A549 (cell line): ENCODE measurements at regions not wholly inside any gene's neighbourhood (a gene's known extent, or its start where the extent isn't known, plus 50 kb on each side); places are given as distances from the start of the nearest gene placed in this dataset.

Experiments
- ATAC-seq, 2 experiments: fragments of 200-7000 bp in 1 of 2; fragments of >200 bp in 1 of 2; cut with Nextera tagmentation in 1 of 2; cut with Tn5 transposase in 1 of 2; 3 replicates each; pipeline versions ENCODE4 v1.8.0 to v1.9.1; 2018 to 2020; ENCODE audit warnings: mild to moderate bottlenecking in 1 of 2, moderate library complexity in 1 of 2
- CTCF ChIA-PET: fragments of 300-600 bp; sonication (Branson Sonifier 250); formaldehyde crosslinking; extraction: SDS; loops from one replicate; lab custom pipeline; 2021; ENCODE audit warnings: antibody characterized with exemption, inconsistent platforms; lab: Yijun Ruan, JAX
- POLR2A ChIA-PET: fragments of 350-600 bp; formaldehyde crosslinking; extraction: SDS; loops from one replicate; lab custom pipeline; 2021; ENCODE audit warnings: antibody characterized with exemption, inconsistent platforms; lab: Yijun Ruan, JAX
- DNase-seq, 2 experiments: peaks; one replicate each; pipeline versions ENCODE4 v3.0.0 to v3.0.0-alpha.2; 2011 to 2016; ENCODE audit warnings: low read depth in 1 of 2, low spot score in 1 of 2
- FAIRE-seq: peaks from 2 replicates; lab custom pipeline; 2011; peaks lifted over from hg19 to GRCh38; lab: Jason Lieb, UNC
- H3K27ac ChIP-seq, 2 experiments: fragments of >200 bp; sonication (Bioruptor Twin); formaldehyde crosslinking; 3 replicates each; pipeline ENCODE4 v1.5.1; 2016 to 2017
- H3K4me1 ChIP-seq: fragments of >200 bp; sonication (Bioruptor Twin); formaldehyde crosslinking; 3 replicates; pipeline ENCODE4 v1.6.1; 2016
- H3K4me2 ChIP-seq: fragments of >200 bp; sonication (Bioruptor Twin); formaldehyde crosslinking; 3 replicates; pipeline ENCODE4 v1.6.1; 2016
- H3K4me3 ChIP-seq: fragments of >200 bp; sonication (Bioruptor Twin); formaldehyde crosslinking; 3 replicates; pipeline ENCODE4 v1.5.1; 2016
- H3K9me3 ChIP-seq: fragments of >200 bp; sonication (Bioruptor Twin); formaldehyde crosslinking; 3 replicates; pipeline ENCODE4 v1.6.1; 2016
- CEBPB ChIP-seq, 2 experiments: fragments of >200 bp in 1 of 2; sonication (Bioruptor Twin) in 1 of 2; formaldehyde crosslinking in 1 of 2; IDR thresholded peaks; 2 replicates each; pipeline ENCODE4 v1.6.1; 2012 to 2016
- CHD2 ChIP-seq: fragments of 150-350 bp; IDR thresholded peaks from 2 replicates; pipeline ENCODE4 v1.6.1; 2014; ENCODE audit warnings: low read length; ENCODE audit not compliant: partially characterized antibody
- ESRRA ChIP-seq: fragments of 150-350 bp; IDR thresholded peaks from 2 replicates; pipeline ENCODE4 v1.6.1; 2014; ENCODE audit warnings: mild to moderate bottlenecking, low read length, borderline replicate concordance
- HDAC2 ChIP-seq: fragments of 200-600 bp; sonication (generic); IDR thresholded peaks from 2 replicates; pipeline ENCODE4 v1.6.1; 2016
- HOXA7 ChIP-seq: fragments of 250-450 bp; sonication (Bioruptor Pico); IDR thresholded peaks from 2 replicates; pipeline ENCODE4 v1.5.0; 2020; ENCODE audit warnings: mild to moderate bottlenecking, moderate library complexity
- JUNB ChIP-seq: fragments of >200 bp; sonication (Bioruptor Twin); formaldehyde crosslinking; IDR thresholded peaks from 2 replicates; pipeline ENCODE4 v1.6.1; 2016
- KDM5A ChIP-seq: fragments of 200-600 bp; sonication (generic); IDR thresholded peaks from 2 replicates; pipeline ENCODE4 v1.6.1; 2016; ENCODE audit warnings: antibody characterized with exemption, mild to moderate bottlenecking
- MAFK ChIP-seq: fragments of 450-650 bp; IDR thresholded peaks from 2 replicates; pipeline ENCODE4 v1.6.1; 2014; ENCODE audit not compliant: partially characterized antibody
- MAZ ChIP-seq: fragments of 150-350 bp; IDR thresholded peaks from 2 replicates; pipeline ENCODE4 v1.6.1; 2014; ENCODE audit warnings: antibody characterized with exemption, low read depth, low read length, borderline replicate concordance
- NFE2L2 ChIP-seq: fragments of 150-350 bp; conservative IDR thresholded peaks from 2 replicates; pipeline ENCODE4 v1.6.1; 2014; ENCODE audit warnings: low read length
- NR3C1 ChIP-seq: fragments of >200 bp; sonication (Bioruptor Twin); formaldehyde crosslinking; IDR thresholded peaks from 3 replicates; pipeline ENCODE4 v1.6.1; 2017
- POLR2AphosphoS2 ChIP-seq: conservative IDR thresholded peaks from 2 replicates; pipeline ENCODE4 v1.6.1; 2012; ENCODE audit warnings: low read length, improper control_type of control experiment, inconsistent platforms
- RAD21 ChIP-seq, 2 experiments: fragments of >200 bp in 1 of 2; sonication (Bioruptor Twin) in 1 of 2; formaldehyde crosslinking in 1 of 2; IDR thresholded peaks in 1 of 2; conservative IDR thresholded peaks in 1 of 2; 2 replicates in 1 of 2; 3 replicates in 1 of 2; pipeline ENCODE4 v1.6.1; 2012 to 2018; ENCODE audit warnings: inconsistent platforms in 1 of 2
- RARB ChIP-seq: fragments of 250-450 bp; sonication (Bioruptor Pico); IDR thresholded peaks from 2 replicates; pipeline ENCODE4 v1.8.0; 2021; ENCODE audit warnings: mild to moderate bottlenecking, moderate library complexity
- SMC3 ChIP-seq: fragments of >200 bp; sonication (Bioruptor Twin); formaldehyde crosslinking; IDR thresholded peaks from 3 replicates; pipeline ENCODE4 v1.6.1; 2018; ENCODE audit warnings: inconsistent platforms
- ZFP36 ChIP-seq: fragments of 450-650 bp; IDR thresholded peaks from 2 replicates; pipeline ENCODE4 v1.6.1; 2014; ENCODE audit warnings: borderline replicate concordance; ENCODE audit not compliant: partially characterized antibody
- WGBS: methylation state at CpG from one replicate; pipeline ENCODE4 v1.1.6; 2017; ENCODE audit errors: missing lambda C conversion rate; 5-methylcytosine and 5-hydroxymethylcytosine counted together
- TF ChIP-seq, protein P1 (sequence below): fragments of 250-450 bp; sonication (Bioruptor Pico); IDR thresholded peaks from 2 replicates; pipeline ENCODE4 v1.5.0; 2021; ENCODE audit warnings: mild to moderate bottlenecking, moderate library complexity, borderline replicate concordance
- TF ChIP-seq, protein P2 (sequence below): fragments of 450-650 bp; IDR thresholded peaks from 2 replicates; pipeline ENCODE4 v1.6.1; 2014; ENCODE audit warnings: antibody characterized with exemption
- TF ChIP-seq, protein P3 (sequence below): IDR thresholded peaks from 2 replicates; pipeline ENCODE4 v1.6.1; 2012; ENCODE audit warnings: low read depth, borderline replicate concordance
- TF ChIP-seq, protein P4 (sequence below): fragments of >200 bp; sonication (Bioruptor Twin); formaldehyde crosslinking; IDR thresholded peaks from 2 replicates; pipeline ENCODE4 v1.6.1; 2016

DNA sequence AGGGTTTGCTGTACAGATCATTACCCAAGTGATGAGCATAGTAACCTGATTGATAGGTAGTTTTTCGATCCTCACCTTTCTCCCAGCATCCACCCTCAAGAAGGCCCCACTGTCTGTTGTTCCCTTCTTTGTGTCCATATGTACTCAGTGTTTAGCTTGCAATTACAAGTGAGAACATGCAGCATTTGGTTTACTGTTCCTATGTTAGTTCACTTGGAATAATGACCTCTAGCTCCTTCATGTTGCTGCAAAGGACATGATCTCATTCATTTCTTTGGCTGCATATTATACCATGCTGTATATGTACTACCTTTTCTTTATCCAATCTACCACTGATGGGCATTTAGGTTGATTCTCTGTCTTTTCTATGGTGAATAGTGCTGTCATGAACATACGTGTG, 181.6 kb upstream of the FOXG1 start:
- ChIA-PET POLR2A (no interaction called here), CTCF (no interaction called here)
- Histone ChIP-seq H3K4me2 (no peak overlapping the region), H3K4me1 (no peaks in the 10 kb centered on the region), H3K4me3 (no peak overlapping the region), H3K9me3 (no peaks in the 10 kb centered on the region), H3K27ac (no peak overlapping the region)
- WGBS, result 68% methylated on average over 2 of the region's 2 CpGs
- TF ChIP-seq ZFP36 (no peak), POLR2AphosphoS2 (no peak), SMC3 (no peak), HOXA7 (no peak)
- ATAC-seq (no peak), FAIRE-seq (no peak), DNase-seq (no peak)

DNA sequence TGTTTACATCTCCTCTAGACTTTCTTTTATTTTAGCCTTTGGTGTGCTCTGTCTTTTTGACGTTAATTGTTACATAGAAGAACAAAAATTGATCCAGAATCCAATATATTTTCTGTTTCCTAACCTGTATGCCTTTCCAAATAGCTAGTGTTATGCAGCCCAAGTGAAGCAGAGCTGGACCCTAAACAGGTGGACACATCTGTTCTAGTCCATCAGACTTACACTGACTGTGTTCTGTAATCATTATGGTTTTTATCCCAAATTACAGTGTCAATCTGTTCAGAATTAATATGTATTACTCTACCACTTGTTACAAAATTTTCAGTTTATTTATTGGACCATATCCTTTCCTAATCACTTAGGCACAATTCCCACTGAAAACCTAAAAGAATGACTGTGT, 176.8 kb upstream of the FOXG1 start:
- Histone ChIP-seq H3K27ac (no peak overlapping the region), H3K4me3 (no peak overlapping the region), H3K9me3 (no peaks in the 10 kb centered on the region), H3K4me1 (no peaks in the 10 kb centered on the region), H3K4me2 (no peak overlapping the region)
- ChIA-PET POLR2A (no interaction called here), CTCF (interaction anchor here (2.2 kb wide), 1 partner anchor 19 kb away, joined by 6 read pairs; no protein-coding TSS in a partner anchor)
- DNase-seq (no peak), ATAC-seq (no peak), FAIRE-seq (no peak)
- TF ChIP-seq ESRRA (no peak), MAZ (no peak), HDAC2 (no peak), POLR2AphosphoS2 (no peak), HOXA7 (no peak), JUNB (no peak), CEBPB (IDR thresholded peaks at IDR 0.05) (no peak), NFE2L2 (no peak), CHD2 (no peak), NR3C1 (no peak)
- TF ChIP-seq, protein P1, sequence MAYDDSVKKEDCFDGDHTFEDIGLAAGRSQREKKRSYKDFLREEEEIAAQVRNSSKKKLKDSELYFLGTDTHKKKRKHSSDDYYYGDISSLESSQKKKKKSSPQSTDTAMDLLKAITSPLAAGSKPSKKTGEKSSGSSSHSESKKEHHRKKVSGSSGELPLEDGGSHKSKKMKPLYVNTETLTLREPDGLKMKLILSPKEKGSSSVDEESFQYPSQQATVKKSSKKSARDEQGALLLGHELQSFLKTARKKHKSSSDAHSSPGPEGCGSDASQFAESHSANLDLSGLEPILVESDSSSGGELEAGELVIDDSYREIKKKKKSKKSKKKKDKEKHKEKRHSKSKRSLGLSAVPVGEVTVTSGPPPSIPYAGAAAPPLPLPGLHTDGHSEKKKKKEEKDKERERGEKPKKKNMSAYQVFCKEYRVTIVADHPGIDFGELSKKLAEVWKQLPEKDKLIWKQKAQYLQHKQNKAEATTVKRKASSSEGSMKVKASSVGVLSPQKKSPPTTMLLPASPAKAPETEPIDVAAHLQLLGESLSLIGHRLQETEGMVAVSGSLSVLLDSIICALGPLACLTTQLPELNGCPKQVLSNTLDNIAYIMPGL (CRISPR knock-in tag), result no peak
- TF ChIP-seq, protein P2, sequence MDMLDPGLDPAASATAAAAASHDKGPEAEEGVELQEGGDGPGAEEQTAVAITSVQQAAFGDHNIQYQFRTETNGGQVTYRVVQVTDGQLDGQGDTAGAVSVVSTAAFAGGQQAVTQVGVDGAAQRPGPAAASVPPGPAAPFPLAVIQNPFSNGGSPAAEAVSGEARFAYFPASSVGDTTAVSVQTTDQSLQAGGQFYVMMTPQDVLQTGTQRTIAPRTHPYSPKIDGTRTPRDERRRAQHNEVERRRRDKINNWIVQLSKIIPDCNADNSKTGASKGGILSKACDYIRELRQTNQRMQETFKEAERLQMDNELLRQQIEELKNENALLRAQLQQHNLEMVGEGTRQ, result no peak
- TF ChIP-seq, protein P3, sequence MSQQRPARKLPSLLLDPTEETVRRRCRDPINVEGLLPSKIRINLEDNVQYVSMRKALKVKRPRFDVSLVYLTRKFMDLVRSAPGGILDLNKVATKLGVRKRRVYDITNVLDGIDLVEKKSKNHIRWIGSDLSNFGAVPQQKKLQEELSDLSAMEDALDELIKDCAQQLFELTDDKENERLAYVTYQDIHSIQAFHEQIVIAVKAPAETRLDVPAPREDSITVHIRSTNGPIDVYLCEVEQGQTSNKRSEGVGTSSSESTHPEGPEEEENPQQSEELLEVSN, result no peak
- TF ChIP-seq, protein P4, sequence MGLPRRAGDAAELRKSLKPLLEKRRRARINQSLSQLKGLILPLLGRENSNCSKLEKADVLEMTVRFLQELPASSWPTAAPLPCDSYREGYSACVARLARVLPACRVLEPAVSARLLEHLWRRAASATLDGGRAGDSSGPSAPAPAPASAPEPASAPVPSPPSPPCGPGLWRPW, result no peak
- WGBS, result 52% methylated on average over 1 of the region's 1 CpG

DNA sequence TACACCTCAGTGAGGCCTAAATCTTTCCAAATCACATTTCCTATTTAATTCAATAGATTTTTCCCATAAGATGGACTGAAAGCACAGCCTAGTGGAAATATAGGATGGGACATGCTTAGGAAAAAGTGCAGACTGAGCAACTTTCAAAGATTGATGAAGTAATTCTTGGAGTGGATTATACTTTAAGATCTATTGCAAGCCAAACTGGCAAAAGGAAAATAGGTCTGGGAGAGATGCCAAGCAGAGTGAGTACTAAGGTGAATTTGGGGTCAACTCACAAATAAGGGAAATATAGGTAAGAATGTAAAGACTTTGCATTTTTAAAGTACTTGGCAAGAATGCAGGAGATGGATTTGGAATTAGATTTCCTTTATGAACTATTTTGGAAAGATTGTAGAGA, 170.2 kb upstream of the FOXG1 start:
- H3K27ac ChIP-seq, result no peak overlapping the region
- no peaks in the 10 kb centered on the region for H3K4me1 ChIP-seq
- ATAC-seq, result no peak
- no peak overlapping the region for H3K4me3 ChIP-seq
- no peaks in the 10 kb centered on the region for H3K9me3 ChIP-seq
- CTCF ChIA-PET, result no interaction called here
- TF ChIP-seq RARB (CRISPR knock-in tag) (no peak), KDM5A (no peak), MAFK (peak; percentile 85), CEBPB (IDR thresholded peaks at IDR 0.05) (no peak), RAD21 (conservative IDR thresholded peaks at IDR 0.05 in 1 of 2, IDR thresholded peaks at IDR 0.05 in 1 of 2) (peak; percentile 35 to 41; a peak in 3 of 5 replicates)
- DNase-seq, result peak in 1 of 2 experiments; percentile 13
- H3K4me2 ChIP-seq, result no peak overlapping the region
- POLR2A ChIA-PET, result no interaction called here
- peak; percentile 32 for FAIRE-seq
